ENCODE measurements at regions not wholly inside any gene's neighbourhood (a gene's known extent, or its start where the extent isn't known, plus 50 kb on each side); places are given as distances from the start of the nearest gene placed in this dataset.

GRCh38 chr4:124899997-124900396 is 187.5 kb upstream of the ANKRD50 start:
- H3K27ac Mint-ChIP-seq (ENCODE audit: unreplicated experiment), result no peak overlapping the region
- no peak for TF ChIP-seq CTCF (IDR thresholded peaks at IDR 0.05; ENCODE audit: unreplicated experiment)
- intact Hi-C loops (cut with micrococcal nuclease; ENCODE audit: unreplicated experiment), result no loop called here
- no peaks in the 10 kb centered on the region for H3K4me1 Mint-ChIP-seq (ENCODE audit: low read depth, unreplicated experiment)
- CTCF ChIA-PET, result no interaction called here
- H3K4me3 Mint-ChIP-seq (ENCODE audit: low read depth, unreplicated experiment), result no peak overlapping the region
- H3K9me3 Mint-ChIP-seq (ENCODE audit: low read depth, unreplicated experiment), result no peaks in the 10 kb centered on the region
- H3K36me3 Mint-ChIP-seq (ENCODE audit: insufficient read depth, unreplicated experiment), result no peaks in the 10 kb centered on the region
- BruUV-seq (replicated peaks), result no TSS peak
- H3K27me3 Mint-ChIP-seq (ENCODE audit: unreplicated experiment), result no peaks in the 10 kb centered on the region
- DNase-seq, result no peak

GRCh38 chr4:124890522-124890921 is 178.0 kb upstream of the ANKRD50 start:
- H3K36me3 Mint-ChIP-seq (ENCODE audit: insufficient read depth, unreplicated experiment), result no peaks in the 10 kb centered on the region
- no peak for DNase-seq
- intact Hi-C loops (cut with micrococcal nuclease; ENCODE audit: unreplicated experiment), result no loop called here
- no peak overlapping the region for H3K27ac Mint-ChIP-seq (ENCODE audit: unreplicated experiment)
- no peak for TF ChIP-seq CTCF (IDR thresholded peaks at IDR 0.05; ENCODE audit: unreplicated experiment)
- no peaks in the 10 kb centered on the region for H3K9me3 Mint-ChIP-seq (ENCODE audit: low read depth, unreplicated experiment)
- H3K27me3 Mint-ChIP-seq (ENCODE audit: unreplicated experiment), result no peaks in the 10 kb centered on the region
- BruUV-seq (replicated peaks), result no TSS peak
- no peak overlapping the region for H3K4me3 Mint-ChIP-seq (ENCODE audit: low read depth, unreplicated experiment)
- CTCF ChIA-PET, result no interaction called here
- H3K4me1 Mint-ChIP-seq (ENCODE audit: low read depth, unreplicated experiment), result no peaks in the 10 kb centered on the region

- Mint-ChIP-seq H3K4me3 (ENCODE audit: low read depth, unreplicated experiment) (no peak overlapping the region), H3K27me3 (ENCODE audit: unreplicated experiment) (no peaks in the 10 kb centered on the region), H3K27ac (ENCODE audit: unreplicated experiment) (no peak overlapping the region), H3K9me3 (ENCODE audit: low read depth, unreplicated experiment) (no peaks in the 10 kb centered on the region), H3K4me1 (ENCODE audit: low read depth, unreplicated experiment) (no peaks in the 10 kb centered on the region), H3K36me3 (ENCODE audit: insufficient read depth, unreplicated experiment) (no peaks in the 10 kb centered on the region)
- intact Hi-C loops (cut with micrococcal nuclease; ENCODE audit: unreplicated experiment), result no loop called here
- CTCF ChIA-PET, result no interaction called here
- no peak for TF ChIP-seq CTCF (IDR thresholded peaks at IDR 0.05; ENCODE audit: unreplicated experiment)
- no peak for DNase-seq
- no TSS peak for BruUV-seq (replicated peaks)
Measured at GRCh38 chr4:124887739-124888138, 175.2 kb upstream of the ANKRD50 start.

GRCh38 chr4:124884316-124884715 is 171.8 kb upstream of the ANKRD50 start:
- BruUV-seq (replicated peaks), result no TSS peak
- CTCF ChIA-PET, result no interaction called here
- H3K4me3 Mint-ChIP-seq (ENCODE audit: low read depth, unreplicated experiment), result no peak overlapping the region
- H3K36me3 Mint-ChIP-seq (ENCODE audit: insufficient read depth, unreplicated experiment), result no peaks in the 10 kb centered on the region
- H3K27ac Mint-ChIP-seq (ENCODE audit: unreplicated experiment), result no peak overlapping the region
- intact Hi-C loops (cut with micrococcal nuclease; ENCODE audit: unreplicated experiment), result no loop called here
- no peaks in the 10 kb centered on the region for H3K27me3 Mint-ChIP-seq (ENCODE audit: unreplicated experiment)
- no peaks in the 10 kb centered on the region for H3K4me1 Mint-ChIP-seq (ENCODE audit: low read depth, unreplicated experiment)
- TF ChIP-seq CTCF (IDR thresholded peaks at IDR 0.05; ENCODE audit: unreplicated experiment), result no peak
- no peaks in the 10 kb centered on the region for H3K9me3 Mint-ChIP-seq (ENCODE audit: low read depth, unreplicated experiment)
- no peak for DNase-seq

- H3K27me3 Mint-ChIP-seq (ENCODE audit: unreplicated experiment), result no peaks in the 10 kb centered on the region
- no peak for TF ChIP-seq CTCF (IDR thresholded peaks at IDR 0.05; ENCODE audit: unreplicated experiment)
- H3K9me3 Mint-ChIP-seq (ENCODE audit: low read depth, unreplicated experiment), result no peaks in the 10 kb centered on the region
- CTCF ChIA-PET, result no interaction called here
- intact Hi-C loops (cut with micrococcal nuclease; ENCODE audit: unreplicated experiment), result no loop called here
- no peak for DNase-seq
- no TSS peak for BruUV-seq (replicated peaks)
- no peak overlapping the region for H3K27ac Mint-ChIP-seq (ENCODE audit: unreplicated experiment)
- no peak overlapping the region for H3K4me3 Mint-ChIP-seq (ENCODE audit: low read depth, unreplicated experiment)
- H3K4me1 Mint-ChIP-seq (ENCODE audit: low read depth, unreplicated experiment), result no peaks in the 10 kb centered on the region
- no peaks in the 10 kb centered on the region for H3K36me3 Mint-ChIP-seq (ENCODE audit: insufficient read depth, unreplicated experiment)
Measured at GRCh38 chr4:124883632-124884031, 171.1 kb upstream of the ANKRD50 start.

Data from Calu3 (cell line).